ENCODE measurements at regions not wholly inside any gene's neighbourhood (a gene's known extent, or its start where the extent isn't known, plus 50 kb on each side); places are given as distances from the start of the nearest gene placed in this dataset.

- TF ChIP-seq POLR2A (IDR thresholded peaks at IDR 0.05; ENCODE audit: extremely low read depth, insufficient read length) (no peak), MYC (IDR thresholded peaks at IDR 0.05; ENCODE audit: low read depth, low read length) (no peak)
- TF ChIP-seq, protein P1, sequence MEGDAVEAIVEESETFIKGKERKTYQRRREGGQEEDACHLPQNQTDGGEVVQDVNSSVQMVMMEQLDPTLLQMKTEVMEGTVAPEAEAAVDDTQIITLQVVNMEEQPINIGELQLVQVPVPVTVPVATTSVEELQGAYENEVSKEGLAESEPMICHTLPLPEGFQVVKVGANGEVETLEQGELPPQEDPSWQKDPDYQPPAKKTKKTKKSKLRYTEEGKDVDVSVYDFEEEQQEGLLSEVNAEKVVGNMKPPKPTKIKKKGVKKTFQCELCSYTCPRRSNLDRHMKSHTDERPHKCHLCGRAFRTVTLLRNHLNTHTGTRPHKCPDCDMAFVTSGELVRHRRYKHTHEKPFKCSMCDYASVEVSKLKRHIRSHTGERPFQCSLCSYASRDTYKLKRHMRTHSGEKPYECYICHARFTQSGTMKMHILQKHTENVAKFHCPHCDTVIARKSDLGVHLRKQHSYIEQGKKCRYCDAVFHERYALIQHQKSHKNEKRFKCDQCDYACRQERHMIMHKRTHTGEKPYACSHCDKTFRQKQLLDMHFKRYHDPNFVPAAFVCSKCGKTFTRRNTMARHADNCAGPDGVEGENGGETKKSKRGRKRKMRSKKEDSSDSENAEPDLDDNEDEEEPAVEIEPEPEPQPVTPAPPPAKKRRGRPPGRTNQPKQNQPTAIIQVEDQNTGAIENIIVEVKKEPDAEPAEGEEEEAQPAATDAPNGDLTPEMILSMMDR (IDR thresholded peaks at IDR 0.05; ENCODE audit: low read depth, low read length): no peak
- TF ChIP-seq, protein P2, sequence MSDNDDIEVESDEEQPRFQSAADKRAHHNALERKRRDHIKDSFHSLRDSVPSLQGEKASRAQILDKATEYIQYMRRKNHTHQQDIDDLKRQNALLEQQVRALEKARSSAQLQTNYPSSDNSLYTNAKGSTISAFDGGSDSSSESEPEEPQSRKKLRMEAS (IDR thresholded peaks at IDR 0.05; ENCODE audit: low read depth, low read length): no peak
Observed at GRCh38 chr4:132540268-132540667, 608.8 kb upstream of the PCDH10 start.
